Prostate gland (tissue), 2 donors: ENCODE measurements at regions not wholly inside any gene's neighbourhood (a gene's known extent, or its start where the extent isn't known, plus 50 kb on each side); places are given as distances from the start of the nearest gene placed in this dataset.

ENCODE experiments used
- DNase-seq: peaks from one replicate; pipeline ENCODE4 v3.0.0-alpha.2; 2019; ENCODE audit warnings: low spot score
- H3K27ac ChIP-seq, 2 donors: fragments of 200-600 bp; sonication (generic); 2 replicates each; pipeline ENCODE4 v1.5.1; 2017 to 2019
- H3K27me3 ChIP-seq: fragments of 200-600 bp; sonication (generic); replicated peaks from 2 replicates; pipeline ENCODE4 v1.5.1; 2019; ENCODE audit not compliant: insufficient read depth
- H3K36me3 ChIP-seq, 2 donors: fragments of 200-600 bp; sonication (generic); 1 replicate in 1 of 2; 2 replicates in 1 of 2; pipeline versions ENCODE4 v1.5.1 to v1.8.1; 2017 to 2019
- H3K4me1 ChIP-seq: fragments of 200-600 bp; sonication (generic); replicated peaks from 2 replicates; pipeline ENCODE4 v1.5.1; 2019
- H3K4me3 ChIP-seq, 2 donors: fragments of 200-600 bp; sonication (generic); 2 replicates each; pipeline ENCODE4 v1.5.1; 2017 to 2019
- H3K9me3 ChIP-seq: fragments of 200-600 bp; sonication (generic); 2 replicates; pipeline ENCODE4 v1.5.1; 2017
- POLR2A ChIP-seq: fragments of 450-650 bp; IDR thresholded peaks from one replicate; pipeline ENCODE4 v1.6.1; 2016; ENCODE audit warnings: antibody characterized with exemption, mild to moderate bottlenecking
- POLR2AphosphoS5 ChIP-seq: sonication (generic); formaldehyde crosslinking; IDR thresholded peaks from one replicate; pipeline ENCODE4 v1.6.1; 2017; ENCODE audit warnings: antibody characterized with exemption
- WGBS: methylation state at CpG from one replicate; pipeline ENCODE4 v1.1.5; 2018; 5-methylcytosine and 5-hydroxymethylcytosine counted together
- intact Hi-C: fragments of 100-400 bp; cut with DNase I; formaldehyde crosslinking; loops from one replicate; pipeline ENCODE4 v1.14.2; 2022
- TF ChIP-seq, protein P1 (sequence below), 4 experiments: fragments of 200-600 bp in 2 of 4; fragments of 450-650 bp in 2 of 4; sonication (generic) in 2 of 4; IDR thresholded peaks; 1 replicate in 3 of 4; 2 replicates in 1 of 4; pipeline ENCODE4 v1.5.1; 2016 to 2019; ENCODE audit warnings: antibody characterized with exemption in 4 of 4, mild to moderate bottlenecking in 2 of 4, moderate library complexity in 2 of 4

DNA sequence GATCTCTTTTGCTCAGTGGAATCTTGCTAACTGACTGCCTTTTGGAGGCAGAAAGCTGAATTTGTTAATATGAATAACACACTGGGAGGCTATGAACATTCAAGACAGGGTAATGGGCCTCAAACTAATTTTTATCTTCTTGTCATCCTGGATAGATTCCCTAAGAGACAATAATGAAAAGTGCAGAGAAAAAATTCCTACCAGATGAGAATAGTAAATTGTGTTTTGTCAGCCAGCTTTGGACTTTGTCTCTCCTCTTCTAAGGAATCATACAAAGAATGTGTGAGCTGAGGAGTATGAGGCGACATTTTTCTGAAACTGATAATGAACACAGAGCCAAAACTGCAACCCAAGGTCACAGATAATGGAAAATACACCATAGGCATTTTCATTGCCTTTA, 649.3 kb downstream of the IQCM start:
- Histone ChIP-seq H3K27me3 (no peaks in the 10 kb centered on the region), H3K9me3 (no peaks in the 10 kb centered on the region), H3K4me1 (no peaks in the 10 kb centered on the region), H3K4me3 (no peak overlapping the region), H3K27ac (no peak overlapping the region), H3K36me3 (no peaks in the 10 kb centered on the region)
- DNase-seq: no peak
- WGBS: 88% methylated on average over 1 of the region's 1 CpG
- intact Hi-C loops: no loop called here
- TF ChIP-seq POLR2A (no peak), POLR2AphosphoS5 (no peak)
- TF ChIP-seq, protein P1, sequence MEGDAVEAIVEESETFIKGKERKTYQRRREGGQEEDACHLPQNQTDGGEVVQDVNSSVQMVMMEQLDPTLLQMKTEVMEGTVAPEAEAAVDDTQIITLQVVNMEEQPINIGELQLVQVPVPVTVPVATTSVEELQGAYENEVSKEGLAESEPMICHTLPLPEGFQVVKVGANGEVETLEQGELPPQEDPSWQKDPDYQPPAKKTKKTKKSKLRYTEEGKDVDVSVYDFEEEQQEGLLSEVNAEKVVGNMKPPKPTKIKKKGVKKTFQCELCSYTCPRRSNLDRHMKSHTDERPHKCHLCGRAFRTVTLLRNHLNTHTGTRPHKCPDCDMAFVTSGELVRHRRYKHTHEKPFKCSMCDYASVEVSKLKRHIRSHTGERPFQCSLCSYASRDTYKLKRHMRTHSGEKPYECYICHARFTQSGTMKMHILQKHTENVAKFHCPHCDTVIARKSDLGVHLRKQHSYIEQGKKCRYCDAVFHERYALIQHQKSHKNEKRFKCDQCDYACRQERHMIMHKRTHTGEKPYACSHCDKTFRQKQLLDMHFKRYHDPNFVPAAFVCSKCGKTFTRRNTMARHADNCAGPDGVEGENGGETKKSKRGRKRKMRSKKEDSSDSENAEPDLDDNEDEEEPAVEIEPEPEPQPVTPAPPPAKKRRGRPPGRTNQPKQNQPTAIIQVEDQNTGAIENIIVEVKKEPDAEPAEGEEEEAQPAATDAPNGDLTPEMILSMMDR (IDR thresholded peaks at IDR 0.05): no peak

DNA sequence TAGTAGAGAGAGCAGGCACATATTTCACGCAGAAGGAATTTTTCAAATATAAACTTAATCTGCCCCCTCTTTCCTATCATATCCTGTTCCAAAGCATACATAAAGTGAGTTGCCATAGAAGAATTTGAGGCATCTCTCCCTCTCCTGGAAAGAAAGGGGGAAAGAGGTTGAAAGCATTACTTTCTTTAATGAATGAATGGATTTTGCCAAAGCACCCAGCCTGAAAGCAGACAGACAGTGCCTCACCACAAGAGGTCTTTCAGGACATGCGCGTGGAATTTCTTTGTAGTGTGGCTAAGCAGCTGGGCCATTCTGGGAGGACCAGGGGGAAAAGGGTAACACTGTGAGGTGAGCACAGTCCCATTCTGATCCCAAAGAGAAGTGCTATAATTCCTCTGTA, 651.4 kb downstream of the IQCM start:
- no peak overlapping the region for H3K4me3 ChIP-seq
- intact Hi-C loops: no loop called here
- H3K4me1 ChIP-seq: no peaks in the 10 kb centered on the region
- TF ChIP-seq, protein P1 (IDR thresholded peaks at IDR 0.05): no peak
- no peak for TF ChIP-seq POLR2A
- TF ChIP-seq POLR2AphosphoS5: no peak
- no peaks in the 10 kb centered on the region for H3K36me3 ChIP-seq
- H3K27me3 ChIP-seq: no peaks in the 10 kb centered on the region
- WGBS: 75% methylated on average over 3 of the region's 3 CpGs
- no peak overlapping the region for H3K27ac ChIP-seq
- no peak for DNase-seq
- H3K9me3 ChIP-seq: no peaks in the 10 kb centered on the region

DNA sequence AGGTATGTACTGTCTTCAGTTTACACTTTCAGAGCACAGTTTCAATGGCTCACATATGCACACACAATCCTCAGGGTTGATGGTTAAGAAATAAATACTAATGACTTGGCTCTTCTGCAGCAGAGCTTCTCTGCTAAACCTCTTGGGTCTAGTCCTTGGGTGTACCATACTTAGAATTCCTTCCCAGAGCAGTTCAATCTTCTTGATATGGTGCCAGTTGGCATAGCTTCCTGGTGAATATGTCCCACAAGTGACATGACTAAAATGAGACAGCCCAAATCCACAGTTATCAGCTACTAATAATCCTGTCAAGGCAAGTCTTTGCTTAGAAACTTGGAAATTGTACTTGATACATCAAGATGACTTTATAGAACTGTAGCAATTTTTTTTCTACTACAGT, 654.4 kb downstream of the IQCM start:
- Histone ChIP-seq H3K27ac (no peak overlapping the region), H3K4me1 (no peaks in the 10 kb centered on the region), H3K4me3 (no peak overlapping the region), H3K27me3 (no peaks in the 10 kb centered on the region), H3K9me3 (no peaks in the 10 kb centered on the region), H3K36me3 (no peaks in the 10 kb centered on the region)
- DNase-seq: no peak
- intact Hi-C loops: no loop called here
- TF ChIP-seq, protein P1 (IDR thresholded peaks at IDR 0.05): no peak
- TF ChIP-seq POLR2AphosphoS5 (no peak), POLR2A (no peak)

DNA sequence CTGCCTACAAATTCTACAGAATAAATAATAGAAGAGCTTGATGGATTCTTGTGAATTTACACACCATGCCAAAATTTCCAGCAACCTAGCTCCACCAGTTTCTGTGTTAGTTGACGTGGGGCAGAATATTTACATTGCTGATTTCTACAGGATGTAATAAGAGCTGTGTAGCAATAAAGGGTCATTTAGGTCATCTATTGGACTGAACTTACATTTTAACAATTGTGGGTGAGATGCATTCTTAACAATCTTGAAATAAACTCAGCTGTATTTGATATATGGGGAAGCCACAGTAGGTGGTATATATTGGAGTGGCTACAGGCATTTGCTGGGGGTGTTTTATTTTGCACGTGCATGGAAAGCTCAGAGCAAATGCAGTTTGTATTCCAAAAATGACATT, 655.3 kb downstream of the IQCM start:
- Histone ChIP-seq H3K27me3 (no peaks in the 10 kb centered on the region), H3K36me3 (no peaks in the 10 kb centered on the region), H3K27ac (no peak overlapping the region), H3K9me3 (no peaks in the 10 kb centered on the region), H3K4me3 (no peak overlapping the region), H3K4me1 (no peaks in the 10 kb centered on the region)
- WGBS: 62% methylated on average over 2 of the region's 2 CpGs
- intact Hi-C loops: no loop called here
- DNase-seq: no peak
- TF ChIP-seq, protein P1 (IDR thresholded peaks at IDR 0.05): no peak
- no peak for TF ChIP-seq POLR2A
- no peak for TF ChIP-seq POLR2AphosphoS5

DNA sequence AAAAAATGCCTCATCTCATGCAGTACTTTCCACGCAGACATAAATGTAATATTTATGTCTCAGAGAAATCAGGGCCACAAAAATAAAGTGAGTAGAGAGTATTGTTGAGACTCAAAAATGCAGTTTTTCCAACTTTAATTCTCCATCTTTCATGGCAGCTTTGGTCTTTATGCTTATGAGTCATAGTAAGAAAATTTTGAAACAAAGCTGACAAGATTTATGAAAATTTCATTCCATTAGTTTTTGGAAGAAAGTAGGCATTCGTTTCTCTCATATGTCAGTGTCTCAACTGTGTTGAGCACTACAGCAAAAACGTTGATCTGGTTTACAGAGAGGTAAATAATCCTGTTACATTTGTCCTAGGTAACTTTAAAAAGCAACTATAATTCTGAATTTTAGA, 656.8 kb downstream of the IQCM start:
- H3K27me3 ChIP-seq: no peaks in the 10 kb centered on the region
- H3K36me3 ChIP-seq: no peaks in the 10 kb centered on the region
- TF ChIP-seq, protein P1 (IDR thresholded peaks at IDR 0.05): no peak
- TF ChIP-seq POLR2AphosphoS5 (no peak), POLR2A (no peak)
- 35% methylated on average over 3 of the region's 3 CpGs for WGBS
- H3K4me1 ChIP-seq: no peaks in the 10 kb centered on the region
- no peaks in the 10 kb centered on the region for H3K9me3 ChIP-seq
- no peak overlapping the region for H3K4me3 ChIP-seq
- intact Hi-C loops: no loop called here
- H3K27ac ChIP-seq: no peak overlapping the region
- DNase-seq: no peak
